Activated B cell treated with CpG ODN at 0.5 μM for 24 hours (primary cell): ENCODE measurements at regions not wholly inside any gene's neighbourhood (a gene's known extent, or its start where the extent isn't known, plus 50 kb on each side); places are given as distances from the start of the nearest gene placed in this dataset.

Source experiments
- ATAC-seq: fragments of 200-7000 bp; cut with Tn5 transposase; one replicate; pipeline ENCODE4 v1.10.0; 2021; ENCODE audit warnings: low read depth, mild to moderate bottlenecking, moderate library complexity
- CTCF ChIA-PET: fragments of 350-600 bp; sonication (Branson Sonifier 250); formaldehyde crosslinking; loops from one replicate; lab custom pipeline; 2021; ENCODE audit warnings: antibody characterized with exemption; lab: Charles Lee
- POLR2A ChIA-PET: fragments of 350-600 bp; sonication (Branson Sonifier 250); formaldehyde crosslinking; loops from one replicate; lab custom pipeline; 2021; ENCODE audit warnings: antibody characterized with exemption; lab: Charles Lee
- DNase-seq: peaks from one replicate; pipeline ENCODE4 v3.0.0; 2022
- H3K27ac Mint-ChIP-seq: one replicate; pipeline ENCODE4 v1.8.0; 2020; ENCODE audit warnings: mixed read lengths
- H3K27me3 Mint-ChIP-seq: one replicate; pipeline ENCODE4 v1.8.0; 2021; ENCODE audit warnings: mixed read lengths
- H3K36me3 Mint-ChIP-seq: one replicate; pipeline ENCODE4 v1.8.0; 2021; ENCODE audit warnings: low read depth, mixed read lengths
- H3K4me1 Mint-ChIP-seq: one replicate; pipeline ENCODE4 v1.8.0; 2021; ENCODE audit warnings: mixed read lengths
- H3K4me3 Mint-ChIP-seq: one replicate; pipeline ENCODE4 v1.8.0; 2020; ENCODE audit warnings: mild to moderate bottlenecking, mixed read lengths
- H3K9me3 Mint-ChIP-seq: one replicate; pipeline ENCODE4 v1.8.0; 2020; ENCODE audit warnings: mixed read lengths
- intact Hi-C: fragments of 100-400 bp; cut with micrococcal nuclease; formaldehyde crosslinking; loops from one replicate; pipeline ENCODE4 v1.15.1; 2024
- TF ChIP-seq, protein P1 (sequence below): fragments of 200-600 bp; IDR thresholded peaks from one replicate; pipeline ENCODE4 v1.8.0; 2022; ENCODE audit warnings: antibody characterized with exemption, mild to moderate bottlenecking

DNA sequence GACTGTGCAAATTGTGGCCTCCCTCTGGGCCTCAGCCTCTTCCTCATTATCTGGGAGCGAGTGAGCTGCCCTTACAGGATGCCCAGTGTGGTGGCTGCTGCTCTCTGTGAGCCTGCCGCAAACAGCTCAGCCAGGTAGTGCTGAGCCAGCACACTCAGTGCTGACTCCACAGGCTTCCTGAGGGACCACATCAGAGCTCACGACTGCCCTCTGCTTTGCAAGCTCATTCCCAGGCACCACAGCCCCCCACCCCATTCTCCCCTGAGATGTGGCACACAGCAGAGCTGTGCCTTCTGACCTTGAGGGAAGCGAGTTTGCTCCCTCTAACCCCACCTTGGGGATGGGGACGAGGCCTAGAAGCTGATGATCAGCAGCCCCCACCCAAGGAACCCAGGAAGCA, 230.5 kb upstream of the PPP2R2D start:
- Mint-ChIP-seq H3K36me3 (no peaks in the 10 kb centered on the region), H3K4me1 (no peaks in the 10 kb centered on the region), H3K4me3 (no peak overlapping the region), H3K27ac (no peak overlapping the region), H3K9me3 (peaks cover 8% of the 10 kb centered on the region), H3K27me3 (no peaks in the 10 kb centered on the region)
- intact Hi-C loops: no loop called here
- ChIA-PET POLR2A (no interaction called here), CTCF (no interaction called here)
- no peak for ATAC-seq
- TF ChIP-seq, protein P1, sequence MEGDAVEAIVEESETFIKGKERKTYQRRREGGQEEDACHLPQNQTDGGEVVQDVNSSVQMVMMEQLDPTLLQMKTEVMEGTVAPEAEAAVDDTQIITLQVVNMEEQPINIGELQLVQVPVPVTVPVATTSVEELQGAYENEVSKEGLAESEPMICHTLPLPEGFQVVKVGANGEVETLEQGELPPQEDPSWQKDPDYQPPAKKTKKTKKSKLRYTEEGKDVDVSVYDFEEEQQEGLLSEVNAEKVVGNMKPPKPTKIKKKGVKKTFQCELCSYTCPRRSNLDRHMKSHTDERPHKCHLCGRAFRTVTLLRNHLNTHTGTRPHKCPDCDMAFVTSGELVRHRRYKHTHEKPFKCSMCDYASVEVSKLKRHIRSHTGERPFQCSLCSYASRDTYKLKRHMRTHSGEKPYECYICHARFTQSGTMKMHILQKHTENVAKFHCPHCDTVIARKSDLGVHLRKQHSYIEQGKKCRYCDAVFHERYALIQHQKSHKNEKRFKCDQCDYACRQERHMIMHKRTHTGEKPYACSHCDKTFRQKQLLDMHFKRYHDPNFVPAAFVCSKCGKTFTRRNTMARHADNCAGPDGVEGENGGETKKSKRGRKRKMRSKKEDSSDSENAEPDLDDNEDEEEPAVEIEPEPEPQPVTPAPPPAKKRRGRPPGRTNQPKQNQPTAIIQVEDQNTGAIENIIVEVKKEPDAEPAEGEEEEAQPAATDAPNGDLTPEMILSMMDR: no peak
- no peak for DNase-seq

DNA sequence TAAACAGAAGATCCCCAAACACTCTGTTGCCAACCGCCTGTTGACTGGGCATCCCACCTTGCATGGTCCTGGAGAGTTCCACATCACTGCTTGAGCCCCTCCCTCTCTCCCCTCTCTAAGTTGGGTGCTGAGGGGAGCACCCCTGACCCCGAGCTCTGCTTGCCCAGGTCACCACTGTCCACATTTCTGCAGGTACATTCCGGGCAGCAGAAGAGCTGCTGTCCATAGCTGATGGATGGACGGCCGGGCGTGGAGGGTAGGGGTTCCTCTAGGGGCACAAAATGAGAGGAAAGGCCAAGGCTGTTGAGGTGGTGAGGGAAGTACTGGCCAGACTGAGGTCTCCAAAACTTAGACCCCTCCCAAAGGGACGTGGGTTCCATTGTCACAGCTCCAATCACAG, 227.4 kb upstream of the PPP2R2D start:
- ATAC-seq (no peak), DNase-seq (no peak)
- ChIA-PET CTCF (no interaction called here), POLR2A (no interaction called here)
- Mint-ChIP-seq H3K36me3 (no peaks in the 10 kb centered on the region), H3K27me3 (no peaks in the 10 kb centered on the region), H3K27ac (no peak overlapping the region), H3K4me1 (no peaks in the 10 kb centered on the region), H3K4me3 (no peak overlapping the region), H3K9me3 (peaks cover 8% of the 10 kb centered on the region)
- intact Hi-C loops: no loop called here
- TF ChIP-seq, protein P1: no peak

DNA sequence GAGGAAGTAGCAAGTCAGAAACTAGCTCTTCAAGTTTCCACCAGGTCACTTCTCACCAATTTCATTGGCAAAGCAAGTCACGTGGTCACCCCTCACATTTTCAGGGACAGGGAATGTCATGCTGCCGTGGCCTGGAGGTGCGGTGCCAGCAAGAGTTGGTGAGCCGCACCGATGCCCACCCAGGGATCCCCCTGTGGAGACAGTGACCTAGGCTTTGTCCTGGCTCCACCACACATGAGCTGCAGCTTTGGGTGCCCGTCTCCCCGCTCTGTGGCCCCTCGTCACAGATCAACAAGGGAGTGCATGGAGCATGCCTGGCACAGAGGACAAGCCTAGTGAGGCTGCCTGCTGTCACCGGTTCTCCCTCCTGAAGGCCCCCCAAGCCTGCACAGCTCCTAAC, 226.7 kb upstream of the PPP2R2D start:
- no peak overlapping the region for H3K27ac Mint-ChIP-seq

DNA sequence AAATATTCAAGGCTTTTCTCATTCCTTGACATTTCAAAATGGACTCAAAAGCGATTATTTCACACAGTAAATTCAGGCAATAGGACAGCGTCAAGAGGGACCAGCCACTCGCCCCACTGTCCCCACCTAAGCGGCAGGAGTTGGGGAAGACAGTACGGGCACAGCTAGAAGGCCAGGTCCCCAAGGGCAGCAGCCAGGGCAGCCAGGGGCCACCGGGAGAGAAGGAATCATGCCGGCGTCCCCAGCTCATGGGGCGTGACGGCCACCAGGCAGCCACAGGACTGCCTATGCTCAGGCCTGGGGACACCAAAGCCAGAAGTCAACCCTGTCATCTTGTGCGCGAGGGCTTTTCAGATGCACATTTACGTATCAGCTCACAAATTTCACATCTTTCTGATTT, 225.7 kb upstream of the PPP2R2D start:
- DNase-seq (no peak), ATAC-seq (no peak)
- no peaks in the 10 kb centered on the region for H3K27me3 Mint-ChIP-seq
- peaks cover 8% of the 10 kb centered on the region for H3K9me3 Mint-ChIP-seq
- H3K4me1 Mint-ChIP-seq: no peaks in the 10 kb centered on the region
- H3K27ac Mint-ChIP-seq: no peak overlapping the region
- H3K4me3 Mint-ChIP-seq: no peak overlapping the region
- H3K36me3 Mint-ChIP-seq: no peaks in the 10 kb centered on the region
- CTCF ChIA-PET: no interaction called here
- POLR2A ChIA-PET: no interaction called here
- TF ChIP-seq, protein P1: no peak
- intact Hi-C loops: no loop called here

More for the DNA sequence above, 226.7 kb upstream of the PPP2R2D start:
- H3K36me3 Mint-ChIP-seq: no peaks in the 10 kb centered on the region
- peaks cover 8% of the 10 kb centered on the region for H3K9me3 Mint-ChIP-seq
- no peak for ATAC-seq
- DNase-seq: no peak
- POLR2A ChIA-PET: no interaction called here
- H3K27me3 Mint-ChIP-seq: no peaks in the 10 kb centered on the region
- no peaks in the 10 kb centered on the region for H3K4me1 Mint-ChIP-seq
- H3K4me3 Mint-ChIP-seq: no peak overlapping the region
- intact Hi-C loops: no loop called here
- CTCF ChIA-PET: no interaction called here
- TF ChIP-seq, protein P1: no peak

GRCh38 chr10:131676046-131676799, 224.6 kb upstream of the PPP2R2D start:
- Mint-ChIP-seq H3K27me3 (no peaks in the 10 kb centered on the region), H3K27ac (no peak overlapping the region), H3K36me3 (no peaks in the 10 kb centered on the region), H3K4me3 (no peak overlapping the region), H3K9me3 (peaks cover 8% of the 10 kb centered on the region), H3K4me1 (no peaks in the 10 kb centered on the region)
- TF ChIP-seq, protein P1: no peak
- ATAC-seq (no peak), DNase-seq (no peak)
- intact Hi-C loops: no loop called here
- ChIA-PET POLR2A (no interaction called here), CTCF (no interaction called here)
